GM23338 (cell line): ENCODE measurements at regions not wholly inside any gene's neighbourhood (a gene's known extent, or its start where the extent isn't known, plus 50 kb on each side); places are given as distances from the start of the nearest gene placed in this dataset.

ENCODE experiments used
- CREB1 ChIP-seq: fragments of 250-450 bp; sonication (Bioruptor Pico); IDR thresholded peaks from 2 replicates; pipeline ENCODE4 v1.5.0; 2020; ENCODE audit warnings: low read depth, mild to moderate bottlenecking, moderate library complexity
- EZH2 ChIP-seq: fragments of 200-600 bp; sonication (generic); IDR thresholded peaks from one replicate; pipeline ENCODE4 v1.8.0; 2017; ENCODE audit warnings: antibody characterized with exemption, mild to moderate bottlenecking, low read depth; ENCODE audit not compliant: unreplicated experiment
- EZH2phosphoT487 ChIP-seq: fragments of 200-600 bp; sonication (generic); IDR thresholded peaks from one replicate; pipeline ENCODE4 v1.8.1; 2018; ENCODE audit warnings: antibody characterized with exemption; ENCODE audit not compliant: unreplicated experiment
- JUNB ChIP-seq: IDR thresholded peaks from one replicate; pipeline ENCODE4 v1.6.1; 2016; ENCODE audit warnings: antibody characterized with exemption; ENCODE audit not compliant: unreplicated experiment
- POLR2AphosphoS5 ChIP-seq: IDR thresholded peaks from 2 replicates; pipeline ENCODE4 v1.6.1; 2016; ENCODE audit warnings: antibody characterized with exemption, low read depth
- REST ChIP-seq: IDR thresholded peaks from one replicate; pipeline ENCODE4 v1.6.1; 2018; ENCODE audit warnings: antibody characterized with exemption; ENCODE audit not compliant: unreplicated experiment
- TF ChIP-seq, protein P1 (sequence below), 2 experiments: fragments of 200-600 bp in 1 of 2; sonication (generic) in 1 of 2; conservative IDR thresholded peaks; 2 replicates each; pipeline versions ENCODE4 v1.5.1 to v1.6.1; 2016 to 2017; ENCODE audit warnings: antibody characterized with exemption in 2 of 2, low read depth in 2 of 2, mild to moderate bottlenecking in 2 of 2, moderate library complexity in 1 of 2

- TF ChIP-seq, protein P1, sequence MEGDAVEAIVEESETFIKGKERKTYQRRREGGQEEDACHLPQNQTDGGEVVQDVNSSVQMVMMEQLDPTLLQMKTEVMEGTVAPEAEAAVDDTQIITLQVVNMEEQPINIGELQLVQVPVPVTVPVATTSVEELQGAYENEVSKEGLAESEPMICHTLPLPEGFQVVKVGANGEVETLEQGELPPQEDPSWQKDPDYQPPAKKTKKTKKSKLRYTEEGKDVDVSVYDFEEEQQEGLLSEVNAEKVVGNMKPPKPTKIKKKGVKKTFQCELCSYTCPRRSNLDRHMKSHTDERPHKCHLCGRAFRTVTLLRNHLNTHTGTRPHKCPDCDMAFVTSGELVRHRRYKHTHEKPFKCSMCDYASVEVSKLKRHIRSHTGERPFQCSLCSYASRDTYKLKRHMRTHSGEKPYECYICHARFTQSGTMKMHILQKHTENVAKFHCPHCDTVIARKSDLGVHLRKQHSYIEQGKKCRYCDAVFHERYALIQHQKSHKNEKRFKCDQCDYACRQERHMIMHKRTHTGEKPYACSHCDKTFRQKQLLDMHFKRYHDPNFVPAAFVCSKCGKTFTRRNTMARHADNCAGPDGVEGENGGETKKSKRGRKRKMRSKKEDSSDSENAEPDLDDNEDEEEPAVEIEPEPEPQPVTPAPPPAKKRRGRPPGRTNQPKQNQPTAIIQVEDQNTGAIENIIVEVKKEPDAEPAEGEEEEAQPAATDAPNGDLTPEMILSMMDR (conservative IDR thresholded peaks at IDR 0.05; ENCODE audit: low read depth in 2 of 2) = peak; percentile 25 to 40
- TF ChIP-seq EZH2 (no peak), POLR2AphosphoS5 (no peak), REST (no peak), JUNB (no peak), CREB1 (CRISPR knock-in tag) (no peak), EZH2phosphoT487 (no peak)
Measured at GRCh38 chr15:36050899-36051298, 504.9 kb upstream of the DPH6 start.
